ENCODE measurements at regions not wholly inside any gene's neighbourhood (a gene's known extent, or its start where the extent isn't known, plus 50 kb on each side); places are given as distances from the start of the nearest gene placed in this dataset.

GRCh38 chrX:88366314-88366713 is 380.7 kb upstream of the CPXCR1 start:
- Mint-ChIP-seq H3K27ac (no peak overlapping the region), H3K36me3 (ENCODE audit: low read depth) (no peaks in the 10 kb centered on the region), H3K4me1 (no peaks in the 10 kb centered on the region), H3K9me3 (peaks cover 31% of the 10 kb centered on the region), H3K27me3 (ENCODE audit: low read depth, poor library complexity) (no peaks in the 10 kb centered on the region), H3K4me3 (no peak overlapping the region)
- TF ChIP-seq CTCF (IDR thresholded peaks at IDR 0.05): no peak
- DNase-seq: no peak

- Mint-ChIP-seq H3K27ac (no peak overlapping the region), H3K4me1 (no peaks in the 10 kb centered on the region), H3K4me3 (no peak overlapping the region), H3K9me3 (peaks cover 6% of the 10 kb centered on the region), H3K27me3 (ENCODE audit: low read depth, poor library complexity) (no peaks in the 10 kb centered on the region), H3K36me3 (ENCODE audit: low read depth) (no peaks in the 10 kb centered on the region)
- DNase-seq: no peak
- TF ChIP-seq CTCF (IDR thresholded peaks at IDR 0.05): no peak
Observed at GRCh38 chrX:88378406-88378805, 368.6 kb upstream of the CPXCR1 start.

- TF ChIP-seq CTCF (IDR thresholded peaks at IDR 0.05): peak; percentile 39
- H3K27me3 Mint-ChIP-seq (ENCODE audit: low read depth, poor library complexity): peaks cover 6% of the 10 kb centered on the region
- no peaks in the 10 kb centered on the region for H3K36me3 Mint-ChIP-seq (ENCODE audit: low read depth)
Observed at GRCh38 chrX:88397551-88397950, 349.5 kb upstream of the CPXCR1 start.

GRCh38 chrX:88416002-88416401 is 331.0 kb upstream of the CPXCR1 start:
- TF ChIP-seq CTCF (IDR thresholded peaks at IDR 0.05): no peak
- Mint-ChIP-seq H3K27ac (no peak overlapping the region), H3K4me3 (no peak overlapping the region), H3K4me1 (no peaks in the 10 kb centered on the region), H3K9me3 (no peaks in the 10 kb centered on the region), H3K27me3 (ENCODE audit: low read depth, poor library complexity) (no peaks in the 10 kb centered on the region), H3K36me3 (ENCODE audit: low read depth) (no peaks in the 10 kb centered on the region)
- DNase-seq: no peak

More at GRCh38 chrX:88397551-88397950, 349.5 kb upstream of the CPXCR1 start:
- Mint-ChIP-seq H3K4me1 (no peaks in the 10 kb centered on the region), H3K9me3 (no peaks in the 10 kb centered on the region), H3K4me3 (no peak overlapping the region), H3K27ac (no peak overlapping the region)
- no peak for DNase-seq

GRCh38 chrX:88416965-88417364 is 330.1 kb upstream of the CPXCR1 start:
- no peaks in the 10 kb centered on the region for H3K4me1 Mint-ChIP-seq
- no peaks in the 10 kb centered on the region for H3K27me3 Mint-ChIP-seq (ENCODE audit: low read depth, poor library complexity)
- H3K27ac Mint-ChIP-seq: no peak overlapping the region
- H3K4me3 Mint-ChIP-seq: no peak overlapping the region
- no peaks in the 10 kb centered on the region for H3K9me3 Mint-ChIP-seq
- H3K36me3 Mint-ChIP-seq (ENCODE audit: low read depth): no peaks in the 10 kb centered on the region
- no peak for DNase-seq
- no peak for TF ChIP-seq CTCF (IDR thresholded peaks at IDR 0.05)

GRCh38 chrX:88424071-88424470 is 323.0 kb upstream of the CPXCR1 start:
- Mint-ChIP-seq H3K4me3 (no peak overlapping the region), H3K4me1 (peaks cover 4% of the 10 kb centered on the region), H3K9me3 (no peaks in the 10 kb centered on the region), H3K36me3 (ENCODE audit: low read depth) (no peaks in the 10 kb centered on the region), H3K27me3 (ENCODE audit: low read depth, poor library complexity) (no peaks in the 10 kb centered on the region), H3K27ac (no peak overlapping the region)
- no peak for DNase-seq
- no peak for TF ChIP-seq CTCF (IDR thresholded peaks at IDR 0.05)
